ENCODE measurements at regions not wholly inside any gene's neighbourhood (a gene's known extent, or its start where the extent isn't known, plus 50 kb on each side); places are given as distances from the start of the nearest gene placed in this dataset.

GRCh38 chr11:116084511-116084910 lies 580.3 kb upstream of the CADM1 start:
- Mint-ChIP-seq H3K27ac (no peak overlapping the region), H3K4me3 (ENCODE audit: low read depth) (no peak overlapping the region), H3K9me3 (ENCODE audit: low read depth) (peaks cover 3% of the 10 kb centered on the region), H3K27me3 (peaks cover 31% of the 10 kb centered on the region), H3K36me3 (ENCODE audit: insufficient read depth) (no peaks in the 10 kb centered on the region), H3K4me1 (ENCODE audit: low read depth) (no peaks in the 10 kb centered on the region)
- no peak for DNase-seq (ENCODE audit: low spot score, unreplicated experiment)
- TF ChIP-seq CTCF (IDR thresholded peaks at IDR 0.05; ENCODE audit: unreplicated experiment) = no peak

DNA sequence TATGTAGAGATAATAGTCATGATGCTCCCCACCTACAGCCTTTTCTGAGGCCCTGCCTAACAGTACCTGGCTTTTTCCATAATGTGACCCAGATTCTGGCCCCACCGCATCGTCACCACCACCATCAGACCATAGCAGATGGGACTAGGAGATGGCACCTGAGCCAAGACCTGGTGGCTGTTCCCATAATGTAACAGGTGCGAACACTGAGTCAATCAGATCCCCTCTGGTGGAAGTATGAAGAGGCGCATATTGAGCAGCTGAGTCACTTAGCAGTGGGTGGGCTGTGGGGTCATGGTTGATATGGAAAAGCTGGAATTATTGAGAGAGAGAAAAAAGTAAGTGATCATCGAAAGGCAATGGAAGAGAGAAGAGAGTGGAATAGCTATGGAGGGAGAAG lies 578.0 kb upstream of the CADM1 start:
- Mint-ChIP-seq H3K27me3 (peaks cover 27% of the 10 kb centered on the region), H3K27ac (no peak overlapping the region), H3K4me1 (ENCODE audit: low read depth) (peaks cover 1% of the 10 kb centered on the region), H3K9me3 (ENCODE audit: low read depth) (peaks cover 3% of the 10 kb centered on the region), H3K36me3 (ENCODE audit: insufficient read depth) (no peaks in the 10 kb centered on the region), H3K4me3 (ENCODE audit: low read depth) (no peak overlapping the region)
- TF ChIP-seq CTCF (IDR thresholded peaks at IDR 0.05; ENCODE audit: unreplicated experiment) = no peak
- DNase-seq (ENCODE audit: low spot score, unreplicated experiment) = no peak

DNA sequence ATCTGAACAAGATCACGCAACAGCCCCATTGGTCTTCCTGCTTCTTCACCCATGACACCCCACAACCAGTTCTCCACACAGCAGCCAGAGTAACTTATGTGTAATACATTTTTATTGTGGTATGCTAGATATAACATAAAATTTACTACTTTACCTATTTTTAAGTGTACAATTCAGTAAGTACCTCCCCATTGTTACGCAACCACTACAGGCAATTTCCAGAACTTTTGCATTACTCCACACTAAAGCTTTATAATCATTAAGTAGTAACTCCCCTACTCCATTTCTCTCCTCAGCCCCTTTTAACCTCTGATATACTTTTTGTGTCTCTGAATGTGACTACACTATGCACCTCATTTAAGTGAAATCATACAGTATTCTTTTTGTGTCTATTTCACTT lies 575.4 kb upstream of the CADM1 start:
- Mint-ChIP-seq H3K9me3 (ENCODE audit: low read depth) (peaks cover 3% of the 10 kb centered on the region), H3K27ac (no peak overlapping the region), H3K4me3 (ENCODE audit: low read depth) (no peak overlapping the region), H3K36me3 (ENCODE audit: insufficient read depth) (no peaks in the 10 kb centered on the region), H3K27me3 (peaks cover 22% of the 10 kb centered on the region), H3K4me1 (ENCODE audit: low read depth) (peaks cover 1% of the 10 kb centered on the region)
- DNase-seq (ENCODE audit: low spot score, unreplicated experiment) = no peak
- TF ChIP-seq CTCF (IDR thresholded peaks at IDR 0.05; ENCODE audit: unreplicated experiment) = no peak

- Mint-ChIP-seq H3K27ac (no peak overlapping the region), H3K9me3 (ENCODE audit: low read depth) (peaks cover 3% of the 10 kb centered on the region), H3K36me3 (ENCODE audit: insufficient read depth) (no peaks in the 10 kb centered on the region), H3K4me1 (ENCODE audit: low read depth) (peaks cover 1% of the 10 kb centered on the region), H3K27me3 (peaks cover 20% of the 10 kb centered on the region), H3K4me3 (ENCODE audit: low read depth) (no peak overlapping the region)
- DNase-seq (ENCODE audit: low spot score, unreplicated experiment) = no peak
- peak; percentile 61 for TF ChIP-seq CTCF (IDR thresholded peaks at IDR 0.05; ENCODE audit: unreplicated experiment)
These were observed 573.9 kb upstream of the CADM1 start for GRCh38 chr11:116078101-116078591.

DNA sequence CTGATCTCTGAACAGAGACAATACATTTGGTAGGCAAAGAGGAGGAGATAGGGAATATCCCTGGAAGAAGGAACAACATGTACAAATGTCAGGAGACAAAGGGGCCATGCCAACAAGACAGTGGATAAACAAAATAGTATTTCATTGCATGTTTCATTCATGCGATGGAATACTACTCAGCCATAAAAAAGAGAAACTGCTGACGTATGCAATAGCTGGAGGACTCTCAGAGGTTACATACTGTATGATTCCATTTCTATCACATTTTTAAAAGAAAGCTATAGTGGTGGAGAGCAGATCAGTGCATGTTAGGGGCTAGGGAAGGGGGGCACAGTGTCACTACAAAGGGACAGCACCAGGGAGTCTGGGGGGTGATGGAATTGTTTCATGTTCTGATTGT lies 572.9 kb upstream of the CADM1 start:
- H3K4me1 Mint-ChIP-seq (ENCODE audit: low read depth) = peaks cover 1% of the 10 kb centered on the region
- peaks cover 25% of the 10 kb centered on the region for H3K27me3 Mint-ChIP-seq
- H3K4me3 Mint-ChIP-seq (ENCODE audit: low read depth) = no peak overlapping the region
- TF ChIP-seq CTCF (IDR thresholded peaks at IDR 0.05; ENCODE audit: unreplicated experiment) = no peak
- no peak for DNase-seq (ENCODE audit: low spot score, unreplicated experiment)
- peaks cover 3% of the 10 kb centered on the region for H3K9me3 Mint-ChIP-seq (ENCODE audit: low read depth)
- no peak overlapping the region for H3K27ac Mint-ChIP-seq
- no peaks in the 10 kb centered on the region for H3K36me3 Mint-ChIP-seq (ENCODE audit: insufficient read depth)

Measured in progenitor cell of endocrine pancreas (in vitro differentiated cells).